ENCODE measurements at regions not wholly inside any gene's neighbourhood (a gene's known extent, or its start where the extent isn't known, plus 50 kb on each side); places are given as distances from the start of the nearest gene placed in this dataset.

DNA sequence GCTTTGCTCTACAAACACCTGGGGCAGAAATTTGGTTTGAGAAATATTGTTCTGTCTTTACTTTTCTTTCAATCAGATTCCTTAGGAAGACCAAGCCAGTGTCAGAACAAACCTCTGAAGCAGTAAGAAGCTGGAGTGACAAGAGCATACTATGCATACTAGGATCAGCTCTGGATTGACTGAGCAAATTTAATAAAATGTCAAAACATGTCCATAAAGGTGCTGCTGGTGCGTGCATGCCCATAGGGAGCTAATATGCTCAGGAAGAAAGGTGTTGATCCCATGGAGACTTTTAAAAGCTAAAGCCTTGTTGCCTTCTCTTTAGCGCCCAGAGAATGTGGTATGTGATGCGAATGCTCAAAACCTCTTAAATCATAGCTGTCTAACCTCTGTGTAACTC lies 1076.2 kb downstream of the NLGN4Y start:
- Histone ChIP-seq H3K9me3 (ENCODE audit: insufficient read depth, low read length, severe bottlenecking) (no peaks in the 10 kb centered on the region), H3K4me1 (ENCODE audit: insufficient read depth, low read length) (no peaks in the 10 kb centered on the region), H3K27ac (ENCODE audit: low read length) (no peak overlapping the region), H3K79me2 (ENCODE audit: insufficient read depth, low read length) (no peaks in the 10 kb centered on the region), H4K20me1 (ENCODE audit: insufficient read depth, low read length) (no peaks in the 10 kb centered on the region), H2AFZ (ENCODE audit: low read depth, low read length) (no peak overlapping the region), H3K4me2 (ENCODE audit: insufficient read depth, low read length) (no peak overlapping the region), H3K27me3 (ENCODE audit: insufficient read depth, low read length, poor library complexity) (no peaks in the 10 kb centered on the region), H3K36me3 (ENCODE audit: insufficient read depth, low read length) (no peaks in the 10 kb centered on the region), H3K9ac (ENCODE audit: low read depth, low read length) (no peak overlapping the region), H3K4me3 (ENCODE audit: low read depth in 1 of 2, low read length in 2 of 2) (no peak overlapping the region)
- DNase-seq, result no peak
- ATAC-seq (ENCODE audit: insufficient read depth, low read depth), result no peak
- TF ChIP-seq, protein P1, sequence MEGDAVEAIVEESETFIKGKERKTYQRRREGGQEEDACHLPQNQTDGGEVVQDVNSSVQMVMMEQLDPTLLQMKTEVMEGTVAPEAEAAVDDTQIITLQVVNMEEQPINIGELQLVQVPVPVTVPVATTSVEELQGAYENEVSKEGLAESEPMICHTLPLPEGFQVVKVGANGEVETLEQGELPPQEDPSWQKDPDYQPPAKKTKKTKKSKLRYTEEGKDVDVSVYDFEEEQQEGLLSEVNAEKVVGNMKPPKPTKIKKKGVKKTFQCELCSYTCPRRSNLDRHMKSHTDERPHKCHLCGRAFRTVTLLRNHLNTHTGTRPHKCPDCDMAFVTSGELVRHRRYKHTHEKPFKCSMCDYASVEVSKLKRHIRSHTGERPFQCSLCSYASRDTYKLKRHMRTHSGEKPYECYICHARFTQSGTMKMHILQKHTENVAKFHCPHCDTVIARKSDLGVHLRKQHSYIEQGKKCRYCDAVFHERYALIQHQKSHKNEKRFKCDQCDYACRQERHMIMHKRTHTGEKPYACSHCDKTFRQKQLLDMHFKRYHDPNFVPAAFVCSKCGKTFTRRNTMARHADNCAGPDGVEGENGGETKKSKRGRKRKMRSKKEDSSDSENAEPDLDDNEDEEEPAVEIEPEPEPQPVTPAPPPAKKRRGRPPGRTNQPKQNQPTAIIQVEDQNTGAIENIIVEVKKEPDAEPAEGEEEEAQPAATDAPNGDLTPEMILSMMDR (IDR thresholded peaks at IDR 0.05; ENCODE audit: borderline replicate concordance, extremely low read depth, low read length, poor library complexity, severe bottlenecking), result no peak
- TF ChIP-seq EZH2 (IDR thresholded peaks at IDR 0.05; ENCODE audit: borderline replicate concordance, low read depth, low read length, severe bottlenecking), result no peak

DNA sequence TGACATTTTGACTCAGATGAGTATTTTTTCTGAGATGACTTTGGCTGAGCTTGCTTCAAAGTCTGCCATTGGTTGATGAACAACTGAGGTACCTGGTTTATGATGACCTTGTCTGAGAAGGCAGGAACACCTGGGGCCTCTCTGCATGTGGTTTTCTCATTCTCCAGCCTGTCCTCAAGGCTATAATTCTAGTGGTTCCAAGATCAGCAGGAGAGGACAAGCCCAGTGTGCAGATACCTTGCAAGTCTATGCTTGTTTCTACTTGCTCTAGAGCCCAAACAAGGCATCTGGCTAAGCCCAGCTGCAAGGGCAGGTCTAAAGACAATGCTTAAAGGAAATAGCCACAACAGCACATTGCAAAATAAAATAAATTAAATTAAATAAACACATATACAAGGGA lies 1100.0 kb downstream of the NLGN4Y start:
- H3K36me3 ChIP-seq (ENCODE audit: insufficient read depth, low read length), result no peaks in the 10 kb centered on the region
- no peak overlapping the region for H3K4me3 ChIP-seq (ENCODE audit: low read depth in 1 of 2, low read length in 2 of 2)
- no peaks in the 10 kb centered on the region for H3K79me2 ChIP-seq (ENCODE audit: insufficient read depth, low read length)
- no peak overlapping the region for H2AFZ ChIP-seq (ENCODE audit: low read depth, low read length)
- H3K27me3 ChIP-seq (ENCODE audit: insufficient read depth, low read length, poor library complexity), result no peaks in the 10 kb centered on the region
- TF ChIP-seq, protein P1 (IDR thresholded peaks at IDR 0.05; ENCODE audit: borderline replicate concordance, extremely low read depth, low read length, poor library complexity, severe bottlenecking), result no peak
- TF ChIP-seq EZH2 (IDR thresholded peaks at IDR 0.05; ENCODE audit: borderline replicate concordance, low read depth, low read length, severe bottlenecking), result no peak
- no peak for DNase-seq
- H3K4me1 ChIP-seq (ENCODE audit: insufficient read depth, low read length), result no peaks in the 10 kb centered on the region
- no peak for ATAC-seq (ENCODE audit: insufficient read depth, low read depth)
- no peak overlapping the region for H3K9ac ChIP-seq (ENCODE audit: low read depth, low read length)
- H3K9me3 ChIP-seq (ENCODE audit: insufficient read depth, low read length, severe bottlenecking), result no peaks in the 10 kb centered on the region
- H3K27ac ChIP-seq (ENCODE audit: low read length), result no peak overlapping the region
- no peaks in the 10 kb centered on the region for H4K20me1 ChIP-seq (ENCODE audit: insufficient read depth, low read length)
- no peak overlapping the region for H3K4me2 ChIP-seq (ENCODE audit: insufficient read depth, low read length)

DNA sequence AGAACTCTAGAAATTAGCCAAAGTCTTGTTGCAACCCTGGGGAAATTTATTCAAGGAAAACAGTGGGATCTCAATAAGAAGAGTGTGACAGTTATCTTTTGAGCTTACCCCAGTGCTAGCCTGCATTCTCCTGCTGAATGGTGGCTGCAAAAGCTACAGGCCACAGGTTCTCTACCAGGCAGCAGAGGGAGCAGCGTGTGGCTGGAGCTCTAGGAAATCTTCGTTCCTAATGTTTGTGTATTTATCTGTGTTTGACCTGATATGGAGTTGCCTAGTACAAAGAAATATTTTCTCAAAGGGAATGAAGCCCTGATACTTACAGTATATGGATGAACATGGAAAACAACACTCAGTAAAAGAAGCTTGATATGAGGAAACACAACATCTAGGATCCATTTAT lies 1100.6 kb downstream of the NLGN4Y start:
- H3K4me2 ChIP-seq (ENCODE audit: insufficient read depth, low read length), result no peak overlapping the region
- ATAC-seq (ENCODE audit: insufficient read depth, low read depth), result no peak
- H3K79me2 ChIP-seq (ENCODE audit: insufficient read depth, low read length), result no peaks in the 10 kb centered on the region
- no peaks in the 10 kb centered on the region for H3K36me3 ChIP-seq (ENCODE audit: insufficient read depth, low read length)
- H2AFZ ChIP-seq (ENCODE audit: low read depth, low read length), result no peak overlapping the region
- H3K4me1 ChIP-seq (ENCODE audit: insufficient read depth, low read length), result no peaks in the 10 kb centered on the region
- no peak overlapping the region for H3K9ac ChIP-seq (ENCODE audit: low read depth, low read length)
- H4K20me1 ChIP-seq (ENCODE audit: insufficient read depth, low read length), result no peaks in the 10 kb centered on the region
- H3K9me3 ChIP-seq (ENCODE audit: insufficient read depth, low read length, severe bottlenecking), result no peaks in the 10 kb centered on the region
- no peak for DNase-seq
- no peak overlapping the region for H3K27ac ChIP-seq (ENCODE audit: low read length)
- no peak for TF ChIP-seq EZH2 (IDR thresholded peaks at IDR 0.05; ENCODE audit: borderline replicate concordance, low read depth, low read length, severe bottlenecking)
- TF ChIP-seq, protein P1 (IDR thresholded peaks at IDR 0.05; ENCODE audit: borderline replicate concordance, extremely low read depth, low read length, poor library complexity, severe bottlenecking), result no peak
- no peaks in the 10 kb centered on the region for H3K27me3 ChIP-seq (ENCODE audit: insufficient read depth, low read length, poor library complexity)
- H3K4me3 ChIP-seq (ENCODE audit: low read depth in 1 of 2, low read length in 2 of 2), result no peak overlapping the region

DNA sequence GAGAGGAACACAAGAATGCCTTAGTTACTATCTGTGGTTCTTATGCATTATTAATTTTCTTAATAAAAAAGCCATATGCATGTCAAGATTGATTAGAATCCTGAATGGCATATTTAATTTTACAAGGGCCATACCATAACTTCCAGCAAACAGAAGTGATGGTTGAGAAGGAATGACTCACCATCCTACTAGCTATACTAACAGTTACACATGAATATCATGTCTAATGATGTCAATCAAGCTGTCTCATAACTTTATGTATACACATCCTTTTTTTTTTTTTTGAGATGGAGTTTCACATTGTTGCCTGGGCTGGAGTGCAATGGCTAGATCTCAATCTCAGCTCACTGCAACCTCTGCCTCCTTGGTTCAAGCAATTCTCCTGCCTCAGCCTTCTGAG lies 1123.9 kb downstream of the NLGN4Y start:
- H3K79me2 ChIP-seq (ENCODE audit: insufficient read depth, low read length), result no peaks in the 10 kb centered on the region
- H2AFZ ChIP-seq (ENCODE audit: low read depth, low read length), result no peak overlapping the region
- no peak overlapping the region for H3K4me2 ChIP-seq (ENCODE audit: insufficient read depth, low read length)
- no peaks in the 10 kb centered on the region for H3K36me3 ChIP-seq (ENCODE audit: insufficient read depth, low read length)
- no peak overlapping the region for H3K9ac ChIP-seq (ENCODE audit: low read depth, low read length)
- H3K9me3 ChIP-seq (ENCODE audit: insufficient read depth, low read length, severe bottlenecking), result no peaks in the 10 kb centered on the region
- H3K27ac ChIP-seq (ENCODE audit: low read length), result no peak overlapping the region
- no peak for ATAC-seq (ENCODE audit: insufficient read depth, low read depth)
- H3K4me1 ChIP-seq (ENCODE audit: insufficient read depth, low read length), result no peaks in the 10 kb centered on the region
- H4K20me1 ChIP-seq (ENCODE audit: insufficient read depth, low read length), result no peaks in the 10 kb centered on the region
- no peak overlapping the region for H3K4me3 ChIP-seq (ENCODE audit: low read depth in 1 of 2, low read length in 2 of 2)
- no peaks in the 10 kb centered on the region for H3K27me3 ChIP-seq (ENCODE audit: insufficient read depth, low read length, poor library complexity)
- no peak for TF ChIP-seq EZH2 (IDR thresholded peaks at IDR 0.05; ENCODE audit: borderline replicate concordance, low read depth, low read length, severe bottlenecking)
- DNase-seq, result no peak
